ENCODE measurements at regions not wholly inside any gene's neighbourhood (a gene's known extent, or its start where the extent isn't known, plus 50 kb on each side); places are given as distances from the start of the nearest gene placed in this dataset.

- Histone ChIP-seq H3K36me3 (replicated peaks; ENCODE audit: insufficient read depth, low read depth) (no peaks in the 10 kb centered on the region), H3K27me3 (no peaks in the 10 kb centered on the region), H4K20me1 (ENCODE audit: insufficient read depth, poor library complexity, severe bottlenecking) (no peaks in the 10 kb centered on the region), H3K9me3 (ENCODE audit: low read depth) (no peaks in the 10 kb centered on the region), H3K79me2 (no peaks in the 10 kb centered on the region), H2AFZ (no peak overlapping the region), H3K4me1 (ENCODE audit: insufficient read depth) (no peaks in the 10 kb centered on the region), H3K4me2 (no peak overlapping the region), H3K4me3 (no peak overlapping the region), H3K27ac (no peak overlapping the region), H3K9me2 (replicated peaks; ENCODE audit: insufficient read depth) (no peaks in the 10 kb centered on the region)
- DNase-seq (ENCODE audit: low spot score) = no peak
- WGBS (ENCODE audit: low lambda C conversion rate, missing lambda C conversion rate) = 68% methylated on average over 16 of the region's 16 CpGs
- no peak for TF ChIP-seq CTCF (IDR thresholded peaks at IDR 0.05; ENCODE audit: poor library complexity)
- TF ChIP-seq EZH2phosphoT487 (IDR thresholded peaks at IDR 0.05; ENCODE audit: low read depth, severe bottlenecking, unreplicated experiment) = no peak
- no peak for TF ChIP-seq EZH2 (IDR thresholded peaks at IDR 0.05; ENCODE audit: borderline replicate concordance)
Measured at GRCh38 chr2:3060049-3060448, 317.6 kb downstream of the EIPR1 start.

GRCh38 chr2:3059141-3059925 lies 318.3 kb downstream of the EIPR1 start:
- TF ChIP-seq EZH2phosphoT487 (IDR thresholded peaks at IDR 0.05; ENCODE audit: low read depth, severe bottlenecking, unreplicated experiment) (no peak), EZH2 (IDR thresholded peaks at IDR 0.05; ENCODE audit: borderline replicate concordance) (no peak), CTCF (IDR thresholded peaks at IDR 0.05; ENCODE audit: poor library complexity) (no peak)
- H3K27ac ChIP-seq = no peak overlapping the region
- H3K9me3 ChIP-seq (ENCODE audit: low read depth) = no peaks in the 10 kb centered on the region
- H4K20me1 ChIP-seq (ENCODE audit: insufficient read depth, poor library complexity, severe bottlenecking) = no peaks in the 10 kb centered on the region
- H3K9me2 ChIP-seq (replicated peaks; ENCODE audit: insufficient read depth) = no peaks in the 10 kb centered on the region
- no peak overlapping the region for H3K4me2 ChIP-seq
- H3K4me1 ChIP-seq (ENCODE audit: insufficient read depth) = no peaks in the 10 kb centered on the region
- H3K4me3 ChIP-seq = no peak overlapping the region
- H2AFZ ChIP-seq = no peak overlapping the region
- no peaks in the 10 kb centered on the region for H3K79me2 ChIP-seq
- 86% methylated on average over 33 of the region's 37 CpGs for WGBS (ENCODE audit: low lambda C conversion rate, missing lambda C conversion rate)
- DNase-seq (ENCODE audit: low spot score) = no peak
- H3K27me3 ChIP-seq = no peaks in the 10 kb centered on the region
- no peaks in the 10 kb centered on the region for H3K36me3 ChIP-seq (replicated peaks; ENCODE audit: insufficient read depth, low read depth)

GRCh38 chr2:3054066-3054465 lies 323.6 kb downstream of the EIPR1 start:
- Histone ChIP-seq H3K79me2 (no peaks in the 10 kb centered on the region), H3K27me3 (no peaks in the 10 kb centered on the region), H3K36me3 (replicated peaks; ENCODE audit: insufficient read depth, low read depth) (no peaks in the 10 kb centered on the region), H3K9me3 (ENCODE audit: low read depth) (no peaks in the 10 kb centered on the region), H3K9me2 (replicated peaks; ENCODE audit: insufficient read depth) (no peaks in the 10 kb centered on the region), H3K4me1 (ENCODE audit: insufficient read depth) (no peaks in the 10 kb centered on the region), H3K4me2 (no peak overlapping the region), H3K4me3 (no peak overlapping the region), H4K20me1 (ENCODE audit: insufficient read depth, poor library complexity, severe bottlenecking) (no peaks in the 10 kb centered on the region), H2AFZ (no peak overlapping the region), H3K27ac (no peak overlapping the region)
- 83% methylated on average over 8 of the region's 8 CpGs for WGBS (ENCODE audit: low lambda C conversion rate, missing lambda C conversion rate)
- DNase-seq (ENCODE audit: low spot score) = no peak
- TF ChIP-seq EZH2 (IDR thresholded peaks at IDR 0.05; ENCODE audit: borderline replicate concordance) = no peak
- no peak for TF ChIP-seq EZH2phosphoT487 (IDR thresholded peaks at IDR 0.05; ENCODE audit: low read depth, severe bottlenecking, unreplicated experiment)
- TF ChIP-seq CTCF (IDR thresholded peaks at IDR 0.05; ENCODE audit: poor library complexity) = no peak
